ENCODE measurements at regions not wholly inside any gene's neighbourhood (a gene's known extent, or its start where the extent isn't known, plus 50 kb on each side); places are given as distances from the start of the nearest gene placed in this dataset.

GRCh38 chr7:148950806-148951205 lies 66.7 kb upstream of the EZH2 start:
- H3K27me3 ChIP-seq: no peaks in the 10 kb centered on the region
- no peaks in the 10 kb centered on the region for H3K9me3 ChIP-seq
- intact Hi-C loops (cut with DNase I; ENCODE audit: low total_unique reads): no loop called here
- DNase-seq: no peak
- 85 to 92% methylated on average over 4 of the region's 4 CpGs for WGBS, 2 donors
- no peak for TF ChIP-seq POLR2A (IDR thresholded peaks at IDR 0.05)
- TF ChIP-seq, protein P1, sequence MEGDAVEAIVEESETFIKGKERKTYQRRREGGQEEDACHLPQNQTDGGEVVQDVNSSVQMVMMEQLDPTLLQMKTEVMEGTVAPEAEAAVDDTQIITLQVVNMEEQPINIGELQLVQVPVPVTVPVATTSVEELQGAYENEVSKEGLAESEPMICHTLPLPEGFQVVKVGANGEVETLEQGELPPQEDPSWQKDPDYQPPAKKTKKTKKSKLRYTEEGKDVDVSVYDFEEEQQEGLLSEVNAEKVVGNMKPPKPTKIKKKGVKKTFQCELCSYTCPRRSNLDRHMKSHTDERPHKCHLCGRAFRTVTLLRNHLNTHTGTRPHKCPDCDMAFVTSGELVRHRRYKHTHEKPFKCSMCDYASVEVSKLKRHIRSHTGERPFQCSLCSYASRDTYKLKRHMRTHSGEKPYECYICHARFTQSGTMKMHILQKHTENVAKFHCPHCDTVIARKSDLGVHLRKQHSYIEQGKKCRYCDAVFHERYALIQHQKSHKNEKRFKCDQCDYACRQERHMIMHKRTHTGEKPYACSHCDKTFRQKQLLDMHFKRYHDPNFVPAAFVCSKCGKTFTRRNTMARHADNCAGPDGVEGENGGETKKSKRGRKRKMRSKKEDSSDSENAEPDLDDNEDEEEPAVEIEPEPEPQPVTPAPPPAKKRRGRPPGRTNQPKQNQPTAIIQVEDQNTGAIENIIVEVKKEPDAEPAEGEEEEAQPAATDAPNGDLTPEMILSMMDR (IDR thresholded peaks at IDR 0.05): no peak
- no peaks in the 10 kb centered on the region for H3K4me1 ChIP-seq
- H3K27ac ChIP-seq: no peak overlapping the region
- no peaks in the 10 kb centered on the region for H3K36me3 ChIP-seq (ENCODE audit: low read depth, missing control alignments)
- no peak overlapping the region for H3K4me3 ChIP-seq

GRCh38 chr7:148944935-148945934 lies 61.1 kb upstream of the EZH2 start:
- no peak for DNase-seq
- Histone ChIP-seq H3K4me3 (no peak overlapping the region), H3K27ac (no peak overlapping the region), H3K9me3 (no peaks in the 10 kb centered on the region), H3K27me3 (no peaks in the 10 kb centered on the region), H3K36me3 (ENCODE audit: low read depth, missing control alignments) (no peaks in the 10 kb centered on the region), H3K4me1 (peaks cover 6% of the 10 kb centered on the region)
- WGBS, 2 donors: 57 to 61% methylated on average over 7 to 8 of the region's 8 CpGs
- intact Hi-C loops (cut with DNase I; ENCODE audit: low total_unique reads): loop anchor here (10.0 kb wide), 1 partner anchor 60 kb away; the partner anchor contains the start of gene EZH2
- TF ChIP-seq POLR2A (IDR thresholded peaks at IDR 0.05): no peak
- TF ChIP-seq, protein P1 (IDR thresholded peaks at IDR 0.05): no peak

DNA sequence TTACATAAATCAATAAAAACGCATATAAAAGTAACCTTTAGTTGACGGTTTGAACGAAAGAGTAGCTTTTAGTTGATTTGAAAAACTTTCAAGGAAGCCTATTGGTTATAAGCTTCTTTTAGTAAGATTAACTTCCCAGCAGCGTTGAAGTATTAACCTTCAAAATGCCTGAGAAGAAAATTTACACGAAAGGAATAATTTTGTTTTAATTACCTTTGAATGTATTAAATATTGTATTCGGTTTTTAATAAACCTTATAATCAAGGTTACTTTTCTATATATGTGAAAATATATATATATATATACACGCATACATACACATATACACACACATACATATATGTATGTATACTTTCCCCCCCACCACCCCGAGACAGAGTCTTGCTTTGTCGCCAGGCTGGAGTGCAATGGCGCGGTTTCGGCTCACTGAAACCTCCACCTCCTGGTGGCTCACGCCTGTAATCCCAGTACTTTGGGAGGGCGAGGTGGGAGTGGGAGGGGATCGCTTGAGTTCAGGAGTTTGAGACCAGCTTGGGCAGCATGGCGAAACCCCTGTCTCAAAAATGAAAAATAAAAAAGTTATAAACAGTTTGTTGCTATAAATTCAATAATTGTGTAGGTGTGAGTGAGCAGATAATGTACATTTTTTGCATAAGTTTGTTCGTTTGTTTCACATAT lies 57.6 kb upstream of the EZH2 start:
- WGBS, 2 donors: 3 to 6% methylated on average over 17 of the region's 17 CpGs
- Histone ChIP-seq H3K4me1 (peaks cover 6% of the 10 kb centered on the region), H3K36me3 (ENCODE audit: low read depth, missing control alignments) (no peaks in the 10 kb centered on the region), H3K27me3 (no peaks in the 10 kb centered on the region), H3K9me3 (no peaks in the 10 kb centered on the region), H3K4me3 (peak overlapping the region; percentile 84 to 97), H3K27ac (peak overlapping the region; percentile 95 to 96)
- intact Hi-C loops (cut with DNase I; ENCODE audit: low total_unique reads): loop anchor here (10.0 kb wide), 1 partner anchor 57 kb away; the partner anchor contains the start of gene EZH2
- TF ChIP-seq, protein P1 (IDR thresholded peaks at IDR 0.05): peak in 2 of 3 experiments; percentile 19 to 54
- TF ChIP-seq POLR2A (IDR thresholded peaks at IDR 0.05): no peak
- peak; percentile 63 for DNase-seq

- WGBS, 2 donors: 0 to 1% methylated on average over 37 to 43 of the region's 43 CpGs
- TF ChIP-seq, protein P1 (IDR thresholded peaks at IDR 0.05): no peak
- no peak for TF ChIP-seq POLR2A (IDR thresholded peaks at IDR 0.05)
- Histone ChIP-seq H3K27ac (peak overlapping the region; percentile 95 to 96), H3K4me3 (peak overlapping the region; percentile 84 to 97), H3K27me3 (no peaks in the 10 kb centered on the region), H3K36me3 (ENCODE audit: low read depth, missing control alignments) (no peaks in the 10 kb centered on the region), H3K9me3 (no peaks in the 10 kb centered on the region), H3K4me1 (peaks cover 6% of the 10 kb centered on the region)
- intact Hi-C loops (cut with DNase I; ENCODE audit: low total_unique reads): loop anchor here (10.0 kb wide), 1 partner anchor 56 kb away; the partner anchor contains the start of gene EZH2
- peak; percentile 89 for DNase-seq
These were observed 56.9 kb upstream of the EZH2 start for GRCh38 chr7:148940702-148941597.
